HG03460 (cell line): ENCODE measurements at regions not wholly inside any gene's neighbourhood (a gene's known extent, or its start where the extent isn't known, plus 50 kb on each side); places are given as distances from the start of the nearest gene placed in this dataset.

Experiments
- ATAC-seq: cut with Tn5 transposase; IDR thresholded peaks from one replicate; pipeline ENCODE4 v1.9.1; 2021; ENCODE audit not compliant: unreplicated experiment

GRCh38 chr10:3493621-3494020 lies 291.4 kb downstream of the KLF6 start:
- no peak for ATAC-seq

DNA sequence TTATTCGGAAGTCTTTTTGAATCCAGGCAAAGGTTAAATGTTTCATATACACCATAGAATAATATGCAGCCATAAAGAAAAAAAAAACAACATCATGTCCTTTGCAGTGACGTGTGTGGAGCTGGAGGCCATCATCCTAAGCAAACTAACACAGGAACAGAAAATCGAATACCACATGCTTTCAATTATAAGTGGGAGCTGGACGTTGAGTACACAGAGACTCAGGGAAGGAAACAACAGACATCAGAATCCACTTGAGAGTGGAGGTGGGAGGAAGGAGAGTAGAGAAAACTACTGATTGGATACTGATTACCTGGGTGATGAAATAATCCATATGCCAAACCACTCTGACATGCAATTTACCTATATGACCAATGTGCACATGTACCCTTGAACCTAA lies 293.4 kb downstream of the KLF6 start:
- ATAC-seq: no peak

- no peak for ATAC-seq
Observed at GRCh38 chr10:3487228-3487627, 297.8 kb downstream of the KLF6 start.

GRCh38 chr10:3486346-3487065 lies 298.5 kb downstream of the KLF6 start:
- ATAC-seq: no peak

DNA sequence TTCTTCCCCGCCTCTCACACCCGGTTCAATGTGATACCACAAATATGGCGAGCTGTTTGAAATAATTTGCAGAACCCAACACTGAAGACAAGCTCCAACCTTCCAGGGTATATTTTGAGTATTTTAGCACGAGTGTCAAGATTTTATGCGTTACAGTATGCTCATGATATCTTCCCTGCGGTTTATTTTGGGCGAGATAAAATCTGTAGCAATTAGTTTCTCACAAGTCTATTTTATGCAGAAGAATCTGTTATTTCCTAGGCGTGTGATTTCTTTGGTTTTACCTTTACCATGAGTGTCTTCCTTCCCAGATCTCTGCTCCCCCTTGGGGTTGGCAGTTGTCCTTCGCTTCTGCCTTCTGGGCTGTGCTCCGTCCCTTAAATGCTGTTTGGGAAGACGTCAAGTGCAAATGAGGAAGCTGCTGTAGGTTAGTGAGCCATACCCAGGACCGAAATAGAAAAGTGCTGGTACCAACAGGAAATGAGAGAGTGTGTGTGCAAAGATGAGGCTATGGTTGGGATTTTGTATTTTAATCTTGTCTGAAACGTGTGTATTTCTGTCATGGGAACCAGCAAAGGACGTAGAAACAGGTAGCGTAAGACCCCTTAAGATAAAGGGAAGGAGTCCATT lies 299.8 kb downstream of the KLF6 start:
- ATAC-seq: peak; percentile 39

GRCh38 chr10:3484306-3485056 lies 300.5 kb downstream of the KLF6 start:
- ATAC-seq: peak; percentile 88

GRCh38 chr10:3482200-3482993 lies 302.6 kb downstream of the KLF6 start:
- ATAC-seq: no peak

GRCh38 chr10:3481496-3481895 lies 303.5 kb downstream of the KLF6 start:
- ATAC-seq: no peak

- ATAC-seq: no peak
Observed at GRCh38 chr10:3480990-3481315, 304.1 kb downstream of the KLF6 start.

- no peak for ATAC-seq
Observed at GRCh38 chr10:3480281-3480989, 304.6 kb downstream of the KLF6 start.

DNA sequence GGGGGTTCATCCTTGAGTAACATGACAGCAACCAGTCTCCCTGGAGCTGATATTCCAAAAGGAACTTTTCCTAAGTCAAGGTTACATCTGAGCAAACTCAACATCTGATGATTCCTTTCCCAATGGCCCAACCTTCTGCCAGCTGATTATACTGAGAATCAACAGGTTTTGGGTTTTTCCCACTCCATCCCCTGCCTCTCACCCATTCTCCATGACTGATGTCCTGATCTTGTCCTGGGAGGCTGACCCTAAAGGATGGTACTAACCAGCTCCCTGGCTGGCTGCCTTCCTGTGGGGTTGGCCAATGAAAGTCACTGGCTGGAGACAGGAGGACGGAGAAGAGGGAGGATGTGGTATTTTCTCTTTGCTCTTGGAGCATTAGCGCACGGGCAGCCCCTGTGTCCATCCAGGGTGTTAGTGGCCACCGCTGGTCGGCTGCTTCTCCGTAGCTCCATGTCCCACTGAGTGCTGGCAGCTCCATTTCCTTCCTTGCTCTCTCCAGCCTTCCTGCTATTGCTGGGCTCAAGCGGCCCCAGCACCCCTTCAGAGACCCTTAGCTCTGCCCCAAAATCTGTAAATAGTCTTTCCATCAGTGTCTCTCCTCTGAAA lies 306.2 kb upstream of the PITRM1 start:
- ATAC-seq: no peak

GRCh38 chr10:3478153-3478552 lies 305.6 kb upstream of the PITRM1 start:
- peak; percentile 76 for ATAC-seq

- ATAC-seq: peak; percentile 48
Observed at GRCh38 chr10:3477683-3478082, 305.1 kb upstream of the PITRM1 start.

DNA sequence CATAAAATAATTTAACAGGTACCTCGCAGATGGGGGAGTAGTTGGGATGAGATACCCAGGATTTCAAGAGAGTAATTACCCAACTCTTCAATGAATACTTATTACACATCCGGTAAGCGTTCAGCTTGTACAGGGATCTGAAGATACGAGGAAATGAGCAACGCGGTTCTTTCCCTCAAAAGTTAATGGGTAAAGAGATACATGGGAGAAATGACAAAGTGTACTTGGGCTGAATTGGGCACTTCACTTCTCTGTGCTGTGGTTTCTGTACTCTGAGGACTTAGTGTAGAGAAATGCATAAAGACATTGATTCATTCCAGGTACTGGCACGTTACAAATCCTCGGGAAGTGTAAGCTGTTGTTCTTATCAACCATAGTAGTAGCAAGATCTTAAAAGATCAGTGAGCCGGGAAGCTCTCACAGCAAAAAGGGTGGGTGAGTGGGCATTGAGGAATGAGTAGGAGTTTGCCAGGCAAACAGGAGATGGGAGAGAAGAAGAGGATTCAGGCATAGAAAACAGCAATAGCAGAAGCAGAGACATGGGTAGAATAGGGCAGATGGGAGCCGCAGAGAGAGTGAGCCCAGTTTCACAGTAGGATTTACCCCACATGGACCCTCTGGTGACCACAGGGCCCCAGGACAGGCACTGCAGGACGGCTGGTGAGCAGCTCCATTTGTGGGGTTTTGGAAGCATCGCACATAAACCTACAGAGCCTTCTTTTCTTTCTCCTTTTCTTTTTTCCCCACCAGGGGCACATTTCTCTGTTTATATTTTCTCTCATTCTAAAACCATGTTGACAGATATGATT lies 304.3 kb upstream of the PITRM1 start:
- ATAC-seq: no peak

DNA sequence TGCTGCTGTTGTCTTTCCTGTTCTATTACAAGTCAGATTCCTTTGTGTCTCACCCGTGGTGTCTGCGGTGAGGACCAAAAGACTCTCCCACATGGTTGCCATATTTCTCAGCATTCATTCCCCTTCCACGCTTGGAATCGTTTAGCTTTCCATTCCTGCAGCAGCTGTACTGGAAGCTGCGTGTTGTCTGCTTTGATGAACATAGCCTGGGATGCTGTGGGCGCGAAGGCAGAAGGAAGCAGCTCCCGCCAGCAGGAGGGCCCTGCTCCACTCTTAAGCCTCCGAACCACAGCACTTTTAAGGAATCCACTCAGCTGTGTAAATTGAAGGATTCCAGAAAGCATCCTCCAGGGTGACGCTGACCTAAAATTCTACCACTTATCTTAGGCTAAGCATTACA lies 303.6 kb upstream of the PITRM1 start:
- no peak for ATAC-seq

GRCh38 chr10:3475367-3475766 lies 302.8 kb upstream of the PITRM1 start:
- ATAC-seq: no peak

DNA sequence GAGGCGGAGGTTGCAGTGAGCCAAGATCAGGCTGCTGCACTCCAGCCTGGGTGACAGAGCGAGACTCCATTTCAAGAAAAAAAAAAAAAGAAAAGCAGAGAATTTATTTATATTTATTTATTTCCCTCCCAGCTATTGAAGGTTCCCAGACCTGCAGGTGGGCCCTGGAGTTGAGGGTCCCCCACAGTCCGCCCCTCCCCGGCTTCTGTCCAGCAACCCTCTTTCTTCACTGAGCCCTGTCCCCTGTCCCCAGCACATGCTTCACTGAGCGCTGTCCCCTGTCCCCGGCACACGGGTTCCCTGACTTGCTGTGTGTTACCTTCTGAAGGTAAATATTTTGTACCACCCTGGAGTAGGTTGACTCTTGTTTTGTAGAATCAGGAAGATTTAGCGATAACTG lies 301.7 kb upstream of the PITRM1 start:
- no peak for ATAC-seq

DNA sequence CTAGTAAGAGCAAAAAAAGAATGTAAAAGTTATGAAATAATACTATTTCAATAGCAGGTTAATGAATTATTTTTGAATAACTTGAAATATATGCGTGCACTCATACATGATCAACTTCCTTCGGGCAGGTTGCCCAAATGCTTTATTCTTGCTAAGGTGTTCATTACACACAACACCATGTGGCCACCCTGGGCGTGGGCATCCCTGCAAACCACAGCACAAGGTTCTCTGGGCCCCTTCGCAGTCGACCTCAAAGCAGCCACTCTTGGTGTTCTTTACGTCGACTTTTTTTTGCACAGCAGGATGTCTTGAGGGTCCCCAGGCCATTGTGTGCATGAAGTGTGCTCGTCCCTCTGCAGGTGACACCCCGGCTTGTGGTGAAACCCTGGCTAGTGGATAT lies 300.7 kb upstream of the PITRM1 start:
- no peak for ATAC-seq

- ATAC-seq: no peak
Observed at GRCh38 chr10:3472287-3473051, 299.9 kb upstream of the PITRM1 start.
